GM21576 (cell line): ENCODE measurements at regions not wholly inside any gene's neighbourhood (a gene's known extent, or its start where the extent isn't known, plus 50 kb on each side); places are given as distances from the start of the nearest gene placed in this dataset.

Source experiments
- ATAC-seq: cut with Tn5 transposase; IDR thresholded peaks from one replicate; pipeline ENCODE4 v1.9.1; 2021; ENCODE audit warnings: mild to moderate bottlenecking, moderate library complexity; ENCODE audit not compliant: unreplicated experiment

DNA sequence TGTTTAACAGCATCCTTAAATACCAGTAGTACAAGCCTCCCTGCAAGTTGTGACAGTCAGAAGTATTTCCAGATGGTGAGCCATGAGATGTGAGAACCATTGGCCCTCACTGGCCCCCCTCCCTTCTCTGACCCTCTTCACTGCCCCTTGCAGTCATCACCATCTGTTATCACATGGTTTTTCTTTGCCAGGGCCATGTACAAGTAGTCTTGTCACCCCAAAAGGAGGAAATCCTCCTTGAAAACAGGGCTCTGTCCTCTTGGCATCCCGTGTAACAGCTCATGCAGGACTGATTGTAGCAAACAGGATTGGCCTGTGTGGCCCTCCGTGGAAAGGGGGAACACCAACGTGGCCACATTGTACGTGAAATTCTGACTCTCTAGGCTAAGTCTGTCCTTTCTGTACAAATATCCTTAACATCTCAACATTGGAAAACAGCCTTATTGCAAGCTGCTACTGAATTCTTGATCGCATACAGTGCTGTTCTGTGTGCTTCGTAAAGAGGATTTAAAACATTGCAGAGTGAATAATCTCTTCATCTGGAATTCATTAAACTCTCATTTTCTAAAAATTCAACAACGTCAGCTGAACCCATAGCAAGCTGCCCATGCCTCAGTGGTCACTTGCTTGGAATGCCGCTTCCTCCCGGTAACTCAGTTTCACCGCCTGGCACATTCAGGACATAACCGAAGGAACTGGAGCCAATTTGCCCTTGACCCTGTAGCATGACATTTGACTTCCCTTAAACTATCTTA lies 171.7 kb downstream of the ATPSCKMT start:
- ATAC-seq, result no peak

- no peak for ATAC-seq
Observed at GRCh38 chr5:10073441-10074104, 176.1 kb downstream of the ATPSCKMT start.

DNA sequence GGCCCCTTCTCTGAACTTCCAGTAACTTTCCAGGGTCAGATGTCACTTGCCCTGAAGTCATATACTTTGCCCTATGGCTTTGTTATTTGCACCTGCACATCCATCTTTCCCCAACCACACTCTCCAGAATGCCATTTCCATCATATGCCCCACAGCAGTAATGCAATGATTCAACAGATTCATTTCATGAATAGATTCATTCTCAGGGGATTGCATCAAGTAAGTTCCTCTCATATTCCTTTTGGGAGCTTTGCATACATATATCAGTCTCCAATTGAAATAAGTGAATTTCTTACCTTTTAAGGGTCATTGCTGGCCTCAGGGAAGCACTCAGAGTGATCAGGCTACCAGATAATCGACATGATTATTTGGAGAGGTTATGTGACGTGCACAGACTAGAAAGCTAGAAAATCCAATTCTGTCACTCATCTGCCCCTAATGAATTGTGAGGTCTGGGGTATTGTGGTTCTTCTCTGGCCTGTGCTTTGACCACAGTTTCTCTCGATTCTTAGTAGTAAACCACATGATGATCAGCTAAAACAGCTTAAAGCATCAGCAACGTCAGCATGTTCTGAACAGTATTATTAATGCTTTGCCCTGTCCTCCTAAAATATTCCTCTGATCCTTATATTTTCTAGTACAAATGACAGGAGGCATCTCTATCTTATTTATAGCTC lies 179.9 kb downstream of the ATPSCKMT start:
- ATAC-seq, result no peak

GRCh38 chr5:10065428-10066000 lies 184.2 kb downstream of the ATPSCKMT start:
- no peak for ATAC-seq

DNA sequence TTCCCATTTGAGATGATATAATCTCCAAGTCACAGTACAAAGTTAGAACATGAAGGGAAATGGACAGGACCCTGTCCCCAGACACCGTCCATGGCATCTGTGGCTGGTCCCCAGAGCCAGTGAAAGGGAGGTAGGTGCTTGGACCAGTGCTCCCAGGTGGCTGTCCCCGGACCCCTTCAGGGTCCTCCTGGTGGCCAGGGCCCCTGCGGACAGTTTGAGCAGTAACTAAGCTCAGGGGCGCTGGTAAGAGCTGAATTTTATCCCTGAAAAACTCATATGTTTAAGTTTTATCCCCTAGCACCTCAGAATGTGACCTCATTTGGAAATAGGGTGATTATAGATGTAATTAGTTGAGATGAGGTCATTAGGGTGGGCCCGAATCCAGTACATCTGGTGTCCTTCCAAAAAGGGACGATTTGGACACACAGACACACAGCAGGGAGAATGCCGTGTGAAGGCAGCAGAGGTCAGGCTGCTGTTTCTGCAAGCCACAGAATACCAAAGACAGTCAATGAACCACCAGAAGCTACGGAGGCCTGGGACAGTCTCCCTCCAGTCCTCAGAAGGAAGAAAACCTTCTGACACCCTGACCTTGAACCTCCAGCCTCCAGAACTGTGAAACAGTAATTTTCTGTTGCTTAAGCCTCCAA lies 185.0 kb downstream of the ATPSCKMT start:
- no peak for ATAC-seq

DNA sequence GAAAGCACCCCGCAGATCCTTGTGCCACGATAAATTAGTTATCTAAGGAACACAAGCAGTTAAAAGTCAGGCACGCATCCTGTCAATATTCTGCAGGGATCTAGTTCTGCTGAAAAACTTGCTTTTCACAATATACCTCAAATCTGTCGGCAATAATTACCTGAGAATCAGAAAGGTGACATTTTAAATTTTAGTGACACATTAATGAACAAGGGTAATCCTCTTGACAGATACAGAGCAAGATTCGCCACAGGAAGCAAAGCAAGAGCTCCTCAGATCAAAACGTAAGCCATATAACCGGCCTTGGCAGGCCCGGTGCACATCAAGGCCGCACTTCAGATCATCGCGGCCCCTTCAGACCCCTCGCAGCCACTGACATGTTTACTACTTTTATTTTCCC lies 185.7 kb downstream of the ATPSCKMT start:
- no peak for ATAC-seq

DNA sequence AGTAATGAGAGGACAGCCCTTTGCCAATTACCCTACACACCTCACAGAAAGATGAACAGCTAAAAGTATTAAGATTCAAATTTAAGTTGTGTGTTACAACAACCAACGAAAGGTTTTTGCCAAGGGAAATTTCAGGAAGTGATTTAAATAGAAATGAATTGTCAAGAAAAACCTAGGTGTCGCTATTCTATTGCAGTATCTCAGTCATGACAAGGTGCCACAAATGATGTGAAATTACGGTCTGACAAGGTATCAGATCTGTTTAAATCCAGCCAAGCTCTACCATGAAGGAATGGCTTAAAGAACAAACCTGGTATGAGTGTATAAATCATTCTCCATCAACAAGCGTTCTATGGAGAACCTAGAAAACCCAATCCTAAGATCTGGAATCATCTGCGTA lies 189.7 kb downstream of the ATPSCKMT start:
- ATAC-seq, result no peak

DNA sequence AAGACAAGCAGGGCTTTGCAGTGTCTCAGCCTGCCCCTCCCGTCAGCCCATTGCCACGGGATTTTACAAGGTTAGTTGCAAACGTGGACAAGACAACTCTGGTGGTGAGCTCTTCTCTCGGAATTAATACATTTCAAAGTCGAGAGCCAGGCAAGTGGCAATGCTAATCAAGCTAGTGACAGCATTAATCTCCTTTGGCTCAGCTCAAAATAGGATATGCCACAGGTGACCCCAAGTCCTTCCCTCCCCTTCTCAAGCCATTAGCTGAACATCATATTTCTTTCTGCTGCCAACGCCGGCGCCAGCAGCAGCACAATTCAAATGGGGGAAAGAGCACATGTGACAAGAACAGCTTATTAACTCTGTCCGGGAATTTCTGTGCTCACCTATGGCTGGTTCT lies 190.1 kb downstream of the ATPSCKMT start:
- ATAC-seq, result no peak

- no peak for ATAC-seq
Observed at GRCh38 chr5:10057356-10057755, 192.3 kb downstream of the ATPSCKMT start.

GRCh38 chr5:10056228-10056760 lies 193.4 kb downstream of the ATPSCKMT start:
- no peak for ATAC-seq

- no peak for ATAC-seq
Observed at GRCh38 chr5:10049858-10050455, 199.7 kb downstream of the ATPSCKMT start.

DNA sequence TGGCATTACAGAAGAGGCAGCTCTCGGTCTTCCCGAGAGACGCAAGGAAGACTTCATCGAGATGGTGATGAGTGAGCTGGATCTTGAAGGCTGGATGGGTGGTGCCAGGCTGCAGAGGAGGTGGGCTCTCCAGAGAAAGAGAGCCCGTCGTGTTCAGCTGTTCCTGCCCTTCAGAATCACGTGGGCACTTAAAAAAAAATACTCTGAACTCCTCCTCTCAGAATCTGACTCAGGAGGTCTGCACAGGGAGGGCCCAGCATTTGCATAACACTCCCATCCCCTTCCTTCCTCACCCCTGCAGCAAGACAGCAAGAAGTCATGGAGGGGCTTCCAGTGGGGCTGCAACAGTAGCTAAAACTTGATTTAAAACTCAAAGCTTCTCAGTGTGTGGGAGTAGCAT lies 203.0 kb downstream of the ATPSCKMT start:
- no peak for ATAC-seq

GRCh38 chr5:10045376-10045775 lies 204.3 kb downstream of the ATPSCKMT start:
- ATAC-seq, result no peak

GRCh38 chr5:10036136-10036815 lies 213.4 kb downstream of the ATPSCKMT start:
- ATAC-seq, result no peak

GRCh38 chr5:10034001-10034400 lies 215.7 kb downstream of the ATPSCKMT start:
- no peak for ATAC-seq

GRCh38 chr5:10031817-10032216 lies 217.9 kb downstream of the ATPSCKMT start:
- no peak for ATAC-seq

GRCh38 chr5:10030219-10030831 lies 219.4 kb downstream of the ATPSCKMT start:
- ATAC-seq, result no peak

GRCh38 chr5:10023494-10023893 lies 226.2 kb downstream of the ATPSCKMT start:
- no peak for ATAC-seq

GRCh38 chr5:10021248-10021647 lies 228.4 kb downstream of the ATPSCKMT start:
- ATAC-seq, result no peak
